Upper lobe of right lung (tissue), 1 donor: ENCODE measurements at regions not wholly inside any gene's neighbourhood (a gene's known extent, or its start where the extent isn't known, plus 50 kb on each side); places are given as distances from the start of the nearest gene placed in this dataset.

ENCODE experiments used
- ATAC-seq: fragments of 200-7000 bp; cut with Tn5 transposase; one replicate; pipeline ENCODE4 v1.9.1; 2020; ENCODE audit warnings: mild to moderate bottlenecking, moderate library complexity
- DNase-seq: peaks from one replicate; pipeline ENCODE4 v3.0.0-alpha.2; 2020
- H3K27ac ChIP-seq: fragments of 200-600 bp; one replicate; pipeline ENCODE4 v1.8.0; 2022
- H3K27me3 ChIP-seq: fragments of 200-600 bp; one replicate; pipeline ENCODE4 v1.8.0; 2022; ENCODE audit warnings: mild to moderate bottlenecking
- H3K36me3 ChIP-seq: fragments of 200-600 bp; one replicate; pipeline ENCODE4 v1.8.0; 2022
- H3K4me1 ChIP-seq: fragments of 200-600 bp; one replicate; pipeline ENCODE4 v1.8.0; 2022
- H3K4me3 ChIP-seq: fragments of 200-600 bp; one replicate; pipeline ENCODE4 v1.8.0; 2022; ENCODE audit warnings: mild to moderate bottlenecking
- H3K9me3 ChIP-seq: fragments of 200-600 bp; one replicate; pipeline ENCODE4 v1.8.0; 2022
- intact Hi-C: fragments of 100-400 bp; cut with DNase I; formaldehyde crosslinking; loops from one replicate; pipeline ENCODE4 v1.11.0; 2022
- TF ChIP-seq, protein P1 (sequence below): fragments of 200-600 bp; IDR thresholded peaks from one replicate; pipeline ENCODE4 v1.8.0; 2022; ENCODE audit warnings: antibody characterized with exemption
- donor health status: DM: no; HTN: yes; CAD: no; lungs with severe emphysema.

DNA sequence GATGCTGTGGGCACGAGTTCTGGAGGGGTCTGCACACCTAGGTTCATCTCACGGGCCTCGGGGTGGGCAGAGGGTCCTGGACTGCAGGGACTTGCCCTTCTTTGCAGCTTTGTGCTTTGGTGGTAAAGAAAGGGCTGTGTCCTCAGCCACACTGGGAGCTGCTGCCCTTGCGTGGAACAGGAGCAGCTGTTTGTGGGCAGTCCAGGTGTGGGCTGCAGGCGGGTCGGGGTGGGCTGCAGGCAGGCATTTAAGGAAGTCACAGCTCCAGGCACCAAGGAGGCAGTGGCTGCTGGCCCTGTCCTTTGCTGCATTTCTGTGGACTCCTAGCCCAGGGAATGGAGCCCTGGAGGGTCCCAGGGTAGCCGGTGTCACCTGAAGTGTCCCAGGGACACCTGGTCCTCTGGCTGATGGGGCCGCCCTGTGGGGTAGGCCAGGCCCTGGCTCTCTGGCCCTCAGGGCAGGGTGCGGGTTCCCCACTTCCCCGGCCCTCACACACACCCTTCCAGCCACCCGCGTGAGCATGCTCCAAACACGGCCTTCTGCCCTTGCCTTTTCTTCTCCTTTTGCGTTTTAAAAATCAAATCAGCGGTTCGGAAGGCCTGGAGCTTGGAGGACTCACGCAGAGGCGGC lies 1240.3 kb downstream of the BRD1 start:
- intact Hi-C loops = no loop called here
- no peaks in the 10 kb centered on the region for H3K4me1 ChIP-seq
- H3K4me3 ChIP-seq = no peak overlapping the region
- H3K9me3 ChIP-seq = no peaks in the 10 kb centered on the region
- TF ChIP-seq, protein P1, sequence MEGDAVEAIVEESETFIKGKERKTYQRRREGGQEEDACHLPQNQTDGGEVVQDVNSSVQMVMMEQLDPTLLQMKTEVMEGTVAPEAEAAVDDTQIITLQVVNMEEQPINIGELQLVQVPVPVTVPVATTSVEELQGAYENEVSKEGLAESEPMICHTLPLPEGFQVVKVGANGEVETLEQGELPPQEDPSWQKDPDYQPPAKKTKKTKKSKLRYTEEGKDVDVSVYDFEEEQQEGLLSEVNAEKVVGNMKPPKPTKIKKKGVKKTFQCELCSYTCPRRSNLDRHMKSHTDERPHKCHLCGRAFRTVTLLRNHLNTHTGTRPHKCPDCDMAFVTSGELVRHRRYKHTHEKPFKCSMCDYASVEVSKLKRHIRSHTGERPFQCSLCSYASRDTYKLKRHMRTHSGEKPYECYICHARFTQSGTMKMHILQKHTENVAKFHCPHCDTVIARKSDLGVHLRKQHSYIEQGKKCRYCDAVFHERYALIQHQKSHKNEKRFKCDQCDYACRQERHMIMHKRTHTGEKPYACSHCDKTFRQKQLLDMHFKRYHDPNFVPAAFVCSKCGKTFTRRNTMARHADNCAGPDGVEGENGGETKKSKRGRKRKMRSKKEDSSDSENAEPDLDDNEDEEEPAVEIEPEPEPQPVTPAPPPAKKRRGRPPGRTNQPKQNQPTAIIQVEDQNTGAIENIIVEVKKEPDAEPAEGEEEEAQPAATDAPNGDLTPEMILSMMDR = no peak
- no peak for DNase-seq
- ATAC-seq = no peak
- no peaks in the 10 kb centered on the region for H3K36me3 ChIP-seq
- peaks cover 7% of the 10 kb centered on the region for H3K27me3 ChIP-seq
- H3K27ac ChIP-seq = no peak overlapping the region

GRCh38 chr22:48586799-48587185 lies 1240.9 kb downstream of the BRD1 start:
- Histone ChIP-seq H3K27me3 (peaks cover 7% of the 10 kb centered on the region), H3K36me3 (no peaks in the 10 kb centered on the region), H3K27ac (no peak overlapping the region), H3K9me3 (no peaks in the 10 kb centered on the region), H3K4me3 (no peak overlapping the region), H3K4me1 (no peaks in the 10 kb centered on the region)
- intact Hi-C loops = no loop called here
- DNase-seq (no peak), ATAC-seq (no peak)
- TF ChIP-seq, protein P1 = no peak

GRCh38 chr22:48585916-48586798 lies 1241.5 kb downstream of the BRD1 start:
- ATAC-seq (no peak), DNase-seq (no peak)
- Histone ChIP-seq H3K9me3 (no peaks in the 10 kb centered on the region), H3K27me3 (peaks cover 7% of the 10 kb centered on the region), H3K36me3 (no peaks in the 10 kb centered on the region), H3K4me3 (no peak overlapping the region), H3K27ac (no peak overlapping the region), H3K4me1 (no peaks in the 10 kb centered on the region)
- TF ChIP-seq, protein P1 = no peak
- intact Hi-C loops = no loop called here

GRCh38 chr22:48584170-48584569 lies 1243.5 kb downstream of the BRD1 start:
- no peaks in the 10 kb centered on the region for H3K9me3 ChIP-seq
- TF ChIP-seq, protein P1 = no peak
- H3K4me1 ChIP-seq = no peaks in the 10 kb centered on the region
- H3K4me3 ChIP-seq = no peak overlapping the region
- no peak overlapping the region for H3K27ac ChIP-seq
- H3K27me3 ChIP-seq = peaks cover 7% of the 10 kb centered on the region
- ATAC-seq (no peak), DNase-seq (no peak)
- intact Hi-C loops = no loop called here
- no peaks in the 10 kb centered on the region for H3K36me3 ChIP-seq

- no peak overlapping the region for H3K4me3 ChIP-seq
- TF ChIP-seq, protein P1 = no peak
- H3K27ac ChIP-seq = no peak overlapping the region
- no peaks in the 10 kb centered on the region for H3K36me3 ChIP-seq
- ATAC-seq = no peak
- intact Hi-C loops = no loop called here
- H3K27me3 ChIP-seq = peaks cover 26% of the 10 kb centered on the region
- no peaks in the 10 kb centered on the region for H3K4me1 ChIP-seq
- no peak for DNase-seq
- no peaks in the 10 kb centered on the region for H3K9me3 ChIP-seq
Observed at GRCh38 chr22:48581796-48582469, 1245.7 kb downstream of the BRD1 start.
